ENCODE measurements at regions not wholly inside any gene's neighbourhood (a gene's known extent, or its start where the extent isn't known, plus 50 kb on each side); places are given as distances from the start of the nearest gene placed in this dataset.
"Not testable (repeated sequence)": the region's sequence is repeated elsewhere in the genome, so short reads cannot be mapped to it uniquely, and the experiment has no call there.

DNA sequence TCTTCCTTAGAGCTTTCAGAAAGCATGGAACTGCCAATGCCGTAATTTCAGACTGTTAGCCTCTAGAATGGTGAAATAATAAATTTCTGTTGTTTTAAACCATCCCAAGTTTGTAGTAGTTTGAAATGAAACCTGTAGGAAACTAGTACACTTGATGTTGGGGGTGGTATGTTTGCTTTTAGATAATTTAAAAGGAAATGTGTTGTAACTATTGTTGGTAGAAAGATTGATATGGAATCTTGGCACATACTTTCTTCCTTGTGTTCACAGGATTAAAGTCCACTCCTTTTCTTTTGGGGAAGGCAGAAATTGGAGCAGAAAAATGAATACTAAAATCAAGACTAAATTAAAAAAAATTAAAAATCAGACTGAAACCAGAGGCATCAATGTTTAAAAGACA lies 66.0 kb upstream of the ARRDC3 start:
- peak; percentile 35 for DNase-seq (ENCODE audit: low read depth)
- H3K4me3 ChIP-seq (replicated peaks; ENCODE audit: low read depth, low read length): no peak overlapping the region
- TF ChIP-seq, protein P1, sequence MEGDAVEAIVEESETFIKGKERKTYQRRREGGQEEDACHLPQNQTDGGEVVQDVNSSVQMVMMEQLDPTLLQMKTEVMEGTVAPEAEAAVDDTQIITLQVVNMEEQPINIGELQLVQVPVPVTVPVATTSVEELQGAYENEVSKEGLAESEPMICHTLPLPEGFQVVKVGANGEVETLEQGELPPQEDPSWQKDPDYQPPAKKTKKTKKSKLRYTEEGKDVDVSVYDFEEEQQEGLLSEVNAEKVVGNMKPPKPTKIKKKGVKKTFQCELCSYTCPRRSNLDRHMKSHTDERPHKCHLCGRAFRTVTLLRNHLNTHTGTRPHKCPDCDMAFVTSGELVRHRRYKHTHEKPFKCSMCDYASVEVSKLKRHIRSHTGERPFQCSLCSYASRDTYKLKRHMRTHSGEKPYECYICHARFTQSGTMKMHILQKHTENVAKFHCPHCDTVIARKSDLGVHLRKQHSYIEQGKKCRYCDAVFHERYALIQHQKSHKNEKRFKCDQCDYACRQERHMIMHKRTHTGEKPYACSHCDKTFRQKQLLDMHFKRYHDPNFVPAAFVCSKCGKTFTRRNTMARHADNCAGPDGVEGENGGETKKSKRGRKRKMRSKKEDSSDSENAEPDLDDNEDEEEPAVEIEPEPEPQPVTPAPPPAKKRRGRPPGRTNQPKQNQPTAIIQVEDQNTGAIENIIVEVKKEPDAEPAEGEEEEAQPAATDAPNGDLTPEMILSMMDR (IDR thresholded peaks at IDR 0.05; ENCODE audit: low read length, missing control alignments): no peak

DNA sequence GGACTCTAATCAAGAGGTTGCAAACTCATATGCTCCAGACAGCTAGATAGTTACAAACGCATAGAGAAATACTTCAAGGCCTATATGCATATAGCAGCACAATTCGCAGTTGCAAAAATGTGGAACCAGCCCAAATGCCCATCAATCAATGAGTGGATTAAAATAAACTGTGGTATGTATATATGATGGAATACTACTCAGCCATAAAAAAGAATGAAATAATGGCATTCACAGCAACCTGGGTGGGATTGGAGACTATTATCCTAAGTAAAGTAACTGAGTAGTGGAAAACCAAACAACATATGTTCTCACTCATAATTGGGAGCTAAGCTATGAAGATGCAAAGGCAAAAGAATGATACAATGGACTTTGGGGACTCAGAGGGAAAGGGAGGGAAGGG lies 65.0 kb upstream of the ARRDC3 start:
- DNase-seq (ENCODE audit: low read depth); H3K4me3 ChIP-seq (replicated peaks; ENCODE audit: low read depth, low read length): not testable (repeated sequence)

DNA sequence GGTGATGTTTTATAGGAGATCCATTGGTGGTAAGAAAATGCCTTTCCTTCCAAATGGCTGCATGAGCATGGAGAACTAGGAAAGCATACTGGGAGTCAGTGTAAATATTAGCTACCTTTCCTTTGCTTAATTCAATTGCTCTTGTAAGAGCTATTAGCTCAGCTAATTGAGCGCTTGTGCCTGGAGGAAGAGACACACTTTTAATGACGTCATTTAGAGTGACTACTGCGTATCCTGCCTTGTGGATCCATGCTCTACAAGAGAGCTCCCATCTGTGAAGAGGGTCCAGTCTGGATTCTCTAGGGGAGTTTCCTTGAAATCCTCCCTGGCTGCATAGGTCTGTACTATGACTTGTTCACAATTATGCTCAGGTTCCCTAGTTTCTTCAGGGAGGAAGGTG lies 63.8 kb upstream of the ARRDC3 start:
- H3K4me3 ChIP-seq (replicated peaks; ENCODE audit: low read depth, low read length); DNase-seq (ENCODE audit: low read depth): not testable (repeated sequence)

DNA sequence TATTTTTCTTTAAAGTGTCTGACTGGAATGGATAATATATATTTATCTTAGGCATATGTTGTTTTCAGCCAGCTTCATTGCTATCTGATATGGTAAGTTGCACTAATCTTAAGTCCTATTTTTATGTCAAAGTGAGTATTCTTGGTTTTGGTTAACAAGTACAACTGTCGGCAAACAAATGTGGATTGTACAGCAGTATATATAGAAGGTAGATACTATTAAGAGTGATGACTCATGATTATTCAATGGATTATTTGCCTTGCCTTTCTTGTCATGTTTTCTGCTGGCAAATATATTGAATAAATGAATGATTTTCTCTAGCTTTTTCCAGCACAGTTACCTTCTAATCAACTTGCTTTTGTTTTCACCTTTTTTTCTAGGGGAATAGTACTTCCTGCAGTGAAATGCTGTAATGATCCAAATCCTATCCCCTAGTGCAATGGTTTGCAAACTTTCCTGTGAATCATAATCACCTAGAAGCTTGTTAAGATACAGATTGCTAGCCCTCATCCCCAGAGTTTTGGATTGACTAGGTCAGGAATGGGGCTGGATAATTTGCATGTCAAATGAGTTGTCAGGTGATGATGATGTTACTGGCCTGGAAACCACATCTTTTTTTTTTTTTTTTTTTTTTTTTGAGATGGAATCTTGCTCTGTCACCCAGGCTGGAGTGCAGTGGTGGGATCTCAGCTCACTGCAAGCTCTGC lies 60.8 kb upstream of the ARRDC3 start:
- DNase-seq (ENCODE audit: low read depth): no peak
- TF ChIP-seq, protein P1 (IDR thresholded peaks at IDR 0.05; ENCODE audit: low read length, missing control alignments): no peak
- H3K4me3 ChIP-seq (replicated peaks; ENCODE audit: low read depth, low read length): no peak overlapping the region

DNA sequence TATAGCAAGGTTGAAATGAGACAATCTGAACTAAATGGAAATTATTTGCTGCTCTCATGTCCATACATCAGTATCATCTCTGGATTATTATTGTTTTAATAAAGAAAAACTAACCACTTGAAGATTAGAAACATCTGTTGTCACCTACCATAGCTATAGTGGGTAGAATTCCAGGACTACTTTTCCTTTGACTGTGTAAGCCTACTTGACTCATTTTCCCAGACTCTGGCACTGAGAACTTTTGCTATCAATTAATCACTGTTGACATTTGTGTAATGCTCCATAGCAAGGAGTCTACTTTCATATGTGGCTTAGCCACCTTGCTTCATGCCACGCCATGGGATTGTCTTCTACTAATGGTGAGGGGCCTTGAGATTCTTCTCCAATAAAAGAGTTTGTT lies 59.9 kb upstream of the ARRDC3 start:
- TF ChIP-seq, protein P1 (IDR thresholded peaks at IDR 0.05; ENCODE audit: low read length, missing control alignments): no peak
- no peak overlapping the region for H3K4me3 ChIP-seq (replicated peaks; ENCODE audit: low read depth, low read length)
- DNase-seq (ENCODE audit: low read depth): peak; percentile 19

DNA sequence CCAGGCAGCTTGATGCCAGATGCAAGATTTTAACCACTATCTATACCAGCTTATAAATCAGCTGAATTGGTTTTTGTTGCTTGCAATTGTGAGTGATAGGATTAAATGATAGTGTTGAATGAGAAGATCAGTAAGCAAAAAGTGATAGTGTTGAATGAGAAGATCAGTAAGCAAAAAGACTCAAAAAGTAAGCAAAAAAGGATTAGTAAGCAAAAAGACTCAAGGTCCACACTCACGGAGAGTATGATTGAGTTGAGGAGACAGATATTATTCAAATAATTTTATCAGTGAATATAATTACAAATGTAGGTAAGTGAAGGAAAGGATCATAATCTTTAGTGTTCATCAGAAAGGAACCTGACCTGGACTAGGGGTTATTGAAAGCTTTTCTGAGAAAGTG lies 58.0 kb upstream of the ARRDC3 start:
- TF ChIP-seq, protein P1 (IDR thresholded peaks at IDR 0.05; ENCODE audit: low read length, missing control alignments): no peak
- H3K4me3 ChIP-seq (replicated peaks; ENCODE audit: low read depth, low read length): no peak overlapping the region
- DNase-seq (ENCODE audit: low read depth): no peak

DNA sequence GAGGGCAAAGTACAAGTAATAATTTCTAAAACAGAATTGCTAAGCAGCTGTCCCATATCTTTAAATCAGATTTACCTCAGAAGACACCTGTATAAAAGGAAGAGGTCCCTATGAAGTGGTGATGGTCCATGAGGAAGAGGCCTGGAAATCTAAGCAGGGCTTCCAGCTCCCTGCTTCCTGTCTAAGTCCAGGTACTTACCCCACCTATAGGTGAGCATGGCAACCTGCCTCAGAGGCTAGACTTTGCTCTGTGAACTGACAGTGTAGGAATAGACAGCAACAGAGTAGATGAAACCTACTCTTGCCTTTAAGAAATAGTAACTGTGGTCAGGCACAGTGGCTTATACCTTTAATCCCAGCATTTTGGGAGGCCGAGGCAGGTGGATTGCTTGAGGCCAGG lies 55.8 kb upstream of the ARRDC3 start:
- H3K4me3 ChIP-seq (replicated peaks; ENCODE audit: low read depth, low read length): no peak overlapping the region
- no peak for DNase-seq (ENCODE audit: low read depth)
- TF ChIP-seq, protein P1 (IDR thresholded peaks at IDR 0.05; ENCODE audit: low read length, missing control alignments): no peak

DNA sequence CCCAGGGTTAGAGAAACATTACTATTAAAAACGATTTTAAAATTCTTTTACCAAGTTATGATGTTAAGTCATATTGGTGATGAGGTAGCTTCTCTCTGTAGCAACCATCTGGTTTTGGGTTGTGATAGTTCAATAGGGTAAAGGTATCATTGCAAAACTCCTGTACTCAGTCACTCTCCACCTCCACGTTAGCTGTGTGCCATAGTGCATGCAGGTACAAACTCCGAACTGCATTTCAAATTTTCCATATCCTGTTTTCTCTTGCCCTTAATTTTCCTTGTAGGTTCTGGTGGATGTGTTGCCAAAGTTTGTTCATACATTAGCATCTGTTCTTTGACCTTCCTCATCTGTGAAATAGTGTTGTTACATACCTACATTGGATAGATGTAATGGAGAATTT lies 53.1 kb upstream of the ARRDC3 start:
- DNase-seq (ENCODE audit: low read depth): no peak
- TF ChIP-seq, protein P1 (IDR thresholded peaks at IDR 0.05; ENCODE audit: low read length, missing control alignments): no peak
- H3K4me3 ChIP-seq (replicated peaks; ENCODE audit: low read depth, low read length): no peak overlapping the region
